ENCODE measurements at regions not wholly inside any gene's neighbourhood (a gene's known extent, or its start where the extent isn't known, plus 50 kb on each side); places are given as distances from the start of the nearest gene placed in this dataset.

- Mint-ChIP-seq H3K4me1 (ENCODE audit: low read depth) (no peaks in the 10 kb centered on the region), H3K9me3 (ENCODE audit: low read depth) (no peaks in the 10 kb centered on the region), H3K27me3 (peaks cover 16% of the 10 kb centered on the region), H3K27ac (no peak overlapping the region), H3K36me3 (ENCODE audit: insufficient read depth) (no peaks in the 10 kb centered on the region), H3K4me3 (ENCODE audit: low read depth) (no peak overlapping the region)
- DNase-seq (ENCODE audit: low spot score, unreplicated experiment): no peak
- no peak for TF ChIP-seq CTCF (IDR thresholded peaks at IDR 0.05; ENCODE audit: unreplicated experiment)
Observed at GRCh38 chr15:80342148-80342547, 62.0 kb upstream of the ARNT2 start.

- Mint-ChIP-seq H3K4me1 (ENCODE audit: low read depth) (no peaks in the 10 kb centered on the region), H3K27ac (no peak overlapping the region), H3K4me3 (ENCODE audit: low read depth) (no peak overlapping the region), H3K9me3 (ENCODE audit: low read depth) (no peaks in the 10 kb centered on the region), H3K36me3 (ENCODE audit: insufficient read depth) (no peaks in the 10 kb centered on the region), H3K27me3 (peaks cover 16% of the 10 kb centered on the region)
- no peak for DNase-seq (ENCODE audit: low spot score, unreplicated experiment)
- TF ChIP-seq CTCF (IDR thresholded peaks at IDR 0.05; ENCODE audit: unreplicated experiment): no peak
Observed at GRCh38 chr15:80343554-80343992, 60.6 kb upstream of the ARNT2 start.

- Mint-ChIP-seq H3K9me3 (ENCODE audit: low read depth) (no peaks in the 10 kb centered on the region), H3K36me3 (ENCODE audit: insufficient read depth) (no peaks in the 10 kb centered on the region), H3K27ac (no peak overlapping the region), H3K4me3 (ENCODE audit: low read depth) (no peak overlapping the region), H3K27me3 (no peaks in the 10 kb centered on the region), H3K4me1 (ENCODE audit: low read depth) (no peaks in the 10 kb centered on the region)
- no peak for DNase-seq (ENCODE audit: low spot score, unreplicated experiment)
- no peak for TF ChIP-seq CTCF (IDR thresholded peaks at IDR 0.05; ENCODE audit: unreplicated experiment)
Observed at GRCh38 chr15:80350941-80351610, 53.1 kb upstream of the ARNT2 start.
